ENCODE measurements at regions not wholly inside any gene's neighbourhood (a gene's known extent, or its start where the extent isn't known, plus 50 kb on each side); places are given as distances from the start of the nearest gene placed in this dataset.

DNA sequence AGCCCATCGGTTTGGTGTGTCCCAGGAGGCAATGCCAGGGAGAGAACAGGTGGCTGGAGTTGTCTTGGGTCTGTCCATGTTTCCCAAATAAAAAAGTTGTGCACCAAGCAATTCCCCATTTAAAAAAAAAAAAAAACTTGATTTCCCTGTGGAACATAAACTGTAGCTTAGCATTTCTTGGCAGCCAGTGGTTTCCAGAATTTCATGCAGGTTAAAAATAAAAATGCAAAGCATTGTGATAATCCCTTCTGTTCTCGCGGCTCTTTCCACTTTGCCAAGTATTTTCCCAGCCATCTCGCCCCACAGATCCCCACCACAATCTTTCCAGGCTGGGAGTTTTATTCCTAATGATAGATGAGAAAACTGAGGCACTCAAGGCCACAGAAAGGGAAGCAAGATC lies 51.4 kb upstream of the MSX1 start:
- DNase-seq (ENCODE audit: low spot score), result no peak

DNA sequence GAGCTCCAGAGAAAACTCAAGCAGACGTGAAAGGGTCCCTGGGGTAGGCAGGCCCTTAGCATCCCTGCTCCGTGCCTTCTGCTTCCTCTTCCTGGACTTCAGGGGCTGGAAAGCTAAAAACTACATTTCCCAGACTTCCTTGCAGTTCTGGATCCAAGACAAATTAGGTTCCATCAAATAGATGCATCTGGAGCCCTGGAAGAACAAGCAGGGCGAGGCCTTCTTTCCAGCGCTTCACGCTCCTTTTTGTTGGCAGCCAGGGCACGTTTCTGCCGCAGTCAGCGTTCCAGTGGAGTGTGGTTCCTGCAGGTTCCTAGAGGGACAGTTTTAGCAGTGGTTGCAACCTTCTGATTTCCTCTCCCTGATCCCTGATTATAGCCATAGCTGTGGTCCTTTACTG lies 53.6 kb upstream of the MSX1 start:
- no peak for DNase-seq (ENCODE audit: low spot score)

DNA sequence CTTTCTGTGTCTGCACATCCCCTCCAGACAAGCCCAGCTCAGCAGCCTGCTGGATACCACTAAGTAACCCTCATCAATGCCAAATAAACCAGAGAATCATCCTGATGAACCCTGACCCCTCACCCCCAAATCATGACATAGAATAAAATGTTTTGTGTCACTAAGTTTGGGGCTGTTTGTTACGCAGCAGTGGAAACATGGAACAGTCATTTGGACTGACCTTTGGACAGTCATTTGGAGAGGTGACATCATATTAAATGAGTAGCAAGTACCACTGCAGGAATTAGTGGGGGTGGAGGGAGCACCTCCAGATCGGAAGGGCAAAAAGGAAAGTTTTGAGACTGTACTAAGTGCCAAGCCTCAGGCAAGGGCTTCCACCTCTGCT lies 55.6 kb upstream of the MSX1 start:
- no peak for DNase-seq (ENCODE audit: low spot score)

DNA sequence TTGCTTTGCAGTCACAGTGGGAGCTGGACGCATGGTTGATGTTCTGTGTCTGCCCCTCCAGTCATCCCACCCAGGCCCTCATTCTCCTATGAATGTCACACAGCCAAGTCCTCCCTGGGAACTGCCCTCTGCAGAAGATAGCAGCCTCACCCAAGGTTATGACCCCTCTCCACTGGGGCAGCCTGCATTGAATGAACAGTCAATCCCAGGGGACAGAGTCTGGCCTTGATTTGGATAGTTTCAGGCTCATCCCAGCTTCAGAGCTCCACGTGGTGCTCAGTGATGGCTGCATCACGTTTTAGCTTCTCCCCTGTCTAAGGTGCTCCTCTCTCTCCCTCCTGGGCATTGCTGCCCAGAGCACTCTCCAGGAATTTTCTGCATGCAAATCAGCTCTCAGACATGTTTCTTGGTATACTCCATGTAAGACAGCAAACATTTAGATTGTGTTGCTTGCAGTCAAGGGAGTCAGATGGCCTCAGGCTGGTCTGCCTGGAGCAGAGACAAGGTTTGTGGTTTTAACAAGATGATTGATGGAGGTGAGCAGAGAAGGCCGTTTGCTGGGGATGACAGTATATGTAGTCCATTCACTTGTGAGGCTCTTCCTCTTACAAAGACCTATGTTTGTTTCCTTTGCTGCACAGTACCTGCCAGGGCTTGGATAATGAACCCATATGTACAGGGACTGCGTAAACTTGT lies 56.1 kb upstream of the MSX1 start:
- DNase-seq (ENCODE audit: low spot score), result no peak

DNA sequence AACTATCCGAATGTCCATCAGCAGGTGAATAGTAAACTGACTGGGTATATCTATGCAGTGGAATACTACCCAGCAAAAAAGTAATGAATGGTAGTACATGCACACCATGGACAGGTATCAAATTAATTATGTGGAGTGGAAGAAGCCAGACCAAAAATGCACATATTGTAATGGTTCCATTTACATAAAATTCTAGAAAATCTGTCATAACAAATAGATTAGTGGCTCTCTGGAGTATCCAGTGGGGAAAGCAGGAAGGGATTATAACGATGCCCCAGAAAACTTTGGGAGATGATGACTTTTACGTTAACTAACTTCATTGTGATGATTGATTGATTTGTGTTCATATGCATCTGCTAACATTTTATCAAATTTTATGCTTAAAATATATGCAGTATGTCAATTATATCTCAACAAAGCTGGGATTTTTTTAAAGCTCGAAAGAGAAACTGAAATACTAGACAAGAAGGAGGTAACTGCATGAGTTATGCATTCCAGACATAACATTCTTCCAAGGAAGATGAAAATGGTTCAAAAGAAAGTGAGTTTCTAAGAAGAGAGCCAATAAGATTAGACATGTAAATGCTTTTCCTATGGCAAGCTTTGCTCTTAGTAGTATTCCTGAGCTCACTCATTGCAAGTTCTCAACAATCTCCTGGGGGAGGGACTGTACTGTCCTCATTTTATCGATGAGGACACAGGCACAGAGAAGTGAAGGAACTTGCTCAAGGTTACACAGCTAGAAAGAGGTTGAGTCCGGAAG lies 58.6 kb upstream of the MSX1 start:
- DNase-seq (ENCODE audit: low spot score), result no peak

DNA sequence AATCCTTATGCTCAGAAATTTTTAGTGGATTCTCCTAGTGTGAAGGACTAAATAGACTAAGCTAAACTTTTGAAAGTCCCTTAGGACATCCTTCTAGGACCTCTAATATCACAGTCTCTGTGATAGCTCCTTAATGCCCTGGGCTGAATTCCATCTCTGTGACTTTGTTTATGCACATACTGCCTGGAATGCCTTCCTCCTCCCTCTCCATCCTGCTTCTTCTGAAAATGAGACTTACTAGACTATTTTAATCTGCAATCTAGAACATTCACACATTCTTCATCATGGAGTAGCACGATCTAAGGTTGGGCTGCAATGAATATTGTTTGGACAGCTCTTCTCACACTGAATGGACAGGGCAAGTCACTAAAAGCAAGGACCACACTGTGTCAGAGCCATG lies 65.0 kb upstream of the MSX1 start:
- no peak for DNase-seq (ENCODE audit: low spot score)

DNA sequence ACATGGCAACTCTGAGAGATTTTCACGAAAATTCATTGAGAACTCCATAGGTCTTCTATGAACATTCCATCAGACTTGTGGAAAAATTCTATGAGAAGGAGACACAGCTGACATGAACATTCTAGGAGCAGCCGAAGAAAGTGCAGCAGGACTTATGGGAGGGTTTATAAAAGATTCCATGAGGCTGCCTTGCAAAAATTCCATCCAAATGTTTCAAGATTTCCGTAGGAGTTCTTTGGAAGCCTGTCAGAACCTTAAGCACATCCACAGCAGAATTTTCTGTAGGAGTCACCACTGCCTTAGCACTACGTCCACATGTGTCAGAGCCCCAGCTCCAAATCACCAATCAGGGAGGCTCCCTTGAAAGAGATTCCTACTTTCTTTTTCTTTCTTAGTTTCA lies 67.0 kb upstream of the MSX1 start:
- no peak for DNase-seq (ENCODE audit: low spot score)

DNA sequence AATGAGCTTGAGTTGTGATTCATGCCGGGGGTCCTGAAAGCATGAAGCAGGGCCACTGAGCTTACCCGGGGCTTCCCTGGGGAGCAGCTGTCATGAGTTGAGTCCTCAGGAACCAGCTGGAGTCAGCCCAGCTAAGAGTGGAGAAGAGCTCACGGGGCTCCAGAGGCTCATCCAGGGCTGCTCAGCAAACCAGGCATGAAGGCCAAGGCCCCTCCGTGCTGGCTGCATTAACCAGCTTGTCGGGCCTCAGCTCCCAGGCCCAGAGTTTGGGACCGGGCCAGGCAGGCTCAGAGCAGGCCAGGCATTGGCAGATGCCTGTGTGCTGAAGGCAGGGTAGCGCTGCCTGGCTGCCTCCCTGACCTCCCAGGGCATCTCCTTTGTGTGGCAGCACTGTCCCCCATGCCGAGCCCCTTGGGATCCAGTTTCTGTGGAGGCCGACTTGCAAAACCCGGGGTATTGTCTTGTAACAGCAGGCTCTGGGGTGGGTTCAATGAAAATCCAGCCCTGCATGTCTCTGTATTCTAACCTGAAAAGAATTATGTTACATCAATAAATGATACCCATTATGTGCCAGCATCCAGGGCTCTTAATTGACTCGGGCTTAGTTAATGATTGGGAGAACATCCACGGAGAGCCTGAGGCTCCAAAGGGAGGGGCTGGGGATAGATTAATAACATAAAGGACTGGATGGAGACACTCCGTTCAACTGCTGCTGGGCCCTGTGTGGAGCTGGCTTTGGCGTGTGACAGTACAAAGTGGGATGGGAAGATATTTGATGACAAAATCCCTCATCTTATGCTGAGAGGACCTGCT lies 68.0 kb upstream of the MSX1 start:
- DNase-seq (ENCODE audit: low spot score), result peak; percentile 12

DNA sequence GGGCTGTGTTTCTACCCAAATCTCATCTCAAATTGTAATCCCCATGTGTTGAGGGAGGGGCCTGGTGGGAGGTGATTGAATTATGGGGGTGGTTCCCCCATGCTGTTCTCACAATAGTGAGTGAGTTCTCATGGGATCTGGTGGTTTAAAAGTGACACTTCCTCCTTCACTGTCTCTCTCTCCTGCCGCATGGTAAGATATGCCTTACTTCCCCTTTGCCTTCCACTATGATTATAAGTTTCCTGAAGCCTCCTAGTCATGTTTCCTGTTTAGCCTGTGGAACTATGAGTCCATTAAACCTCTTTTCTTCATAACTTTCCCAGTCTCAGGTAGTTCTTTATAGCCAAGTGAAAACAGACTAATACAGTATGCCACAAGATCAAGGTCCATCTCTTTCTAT lies 70.0 kb upstream of the MSX1 start:
- DNase-seq (ENCODE audit: low spot score), result no peak

DNA sequence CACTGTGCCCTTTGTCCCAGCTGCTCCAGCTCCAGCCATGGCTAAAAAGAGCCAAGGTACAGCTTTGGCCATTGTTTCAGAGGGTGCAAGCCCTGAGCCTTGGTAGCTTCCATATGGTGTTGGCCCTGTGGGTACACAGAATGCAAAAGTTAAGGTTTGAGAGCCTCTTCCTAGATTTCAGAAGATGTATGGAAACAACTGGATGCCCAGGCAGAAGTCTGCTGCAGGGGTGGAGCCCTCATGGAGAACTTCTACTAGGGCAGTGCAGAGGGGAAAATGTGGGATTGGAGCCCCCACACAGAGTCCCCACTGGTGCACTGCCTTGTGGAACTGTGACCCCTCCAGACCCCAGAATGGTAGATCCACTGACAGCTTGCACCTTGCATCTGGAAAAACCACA lies 70.9 kb upstream of the MSX1 start:
- no peak for DNase-seq (ENCODE audit: low spot score)

DNA sequence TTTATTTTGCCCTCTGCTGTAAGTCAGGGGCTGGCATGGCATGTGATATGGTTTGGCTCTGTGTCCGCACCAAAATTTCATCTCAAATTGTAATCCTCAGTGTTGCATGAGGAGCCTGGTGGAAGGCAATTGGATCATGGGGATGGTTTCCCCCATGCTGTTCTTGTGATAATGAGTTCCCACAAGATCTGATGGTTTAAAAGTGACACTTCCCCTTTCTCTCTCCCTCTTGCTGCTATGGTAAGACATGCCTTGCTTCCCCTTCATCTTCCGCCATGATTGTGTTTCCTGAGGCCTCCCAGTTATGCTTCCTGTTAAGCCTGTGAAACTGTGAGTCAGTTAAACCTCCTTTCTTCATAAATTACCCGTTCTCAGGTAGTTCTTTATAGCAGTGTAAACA lies 72.0 kb upstream of the MSX1 start:
- no peak for DNase-seq (ENCODE audit: low spot score)

DNA sequence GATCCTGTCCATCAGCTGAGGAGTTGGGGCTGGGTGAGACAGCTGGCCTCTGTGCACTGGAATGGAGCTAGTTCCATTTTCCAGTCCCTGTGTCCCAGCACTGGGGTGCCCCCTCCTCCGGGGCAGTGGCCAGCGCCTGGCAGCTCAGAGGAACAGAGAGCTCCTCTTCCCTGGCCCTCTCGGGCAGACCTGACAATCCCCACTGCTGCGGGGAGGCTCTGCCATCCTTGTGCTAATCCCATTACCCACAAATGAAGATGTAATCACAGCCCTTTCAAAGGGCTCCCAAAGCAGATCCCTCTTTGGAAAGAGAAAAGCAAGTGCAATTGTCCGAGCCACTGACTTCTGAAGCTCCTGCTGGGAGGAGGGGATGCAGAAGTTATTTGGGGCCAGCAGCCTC lies 75.1 kb upstream of the MSX1 start:
- no peak for DNase-seq (ENCODE audit: low spot score)

DNA sequence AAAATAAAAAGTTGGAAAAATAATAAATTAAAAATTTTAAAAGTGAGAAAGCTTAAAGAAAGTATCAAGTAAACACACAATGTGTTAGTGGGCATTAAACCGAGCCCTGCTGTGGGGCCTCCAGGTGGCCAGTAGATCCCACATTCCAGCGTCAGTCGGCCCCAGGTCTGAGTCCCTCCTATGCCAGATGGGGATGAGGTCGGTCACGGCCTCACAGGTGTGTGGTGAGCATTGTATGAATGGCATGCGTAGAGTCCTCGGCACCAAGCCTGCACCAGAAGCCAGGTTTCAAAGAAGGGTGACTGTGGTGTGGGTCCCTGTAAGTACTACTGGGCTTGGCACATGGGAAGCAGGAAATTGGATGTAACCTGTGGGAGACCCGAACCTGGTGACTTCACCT lies 75.6 kb upstream of the MSX1 start:
- no peak for DNase-seq (ENCODE audit: low spot score)

DNA sequence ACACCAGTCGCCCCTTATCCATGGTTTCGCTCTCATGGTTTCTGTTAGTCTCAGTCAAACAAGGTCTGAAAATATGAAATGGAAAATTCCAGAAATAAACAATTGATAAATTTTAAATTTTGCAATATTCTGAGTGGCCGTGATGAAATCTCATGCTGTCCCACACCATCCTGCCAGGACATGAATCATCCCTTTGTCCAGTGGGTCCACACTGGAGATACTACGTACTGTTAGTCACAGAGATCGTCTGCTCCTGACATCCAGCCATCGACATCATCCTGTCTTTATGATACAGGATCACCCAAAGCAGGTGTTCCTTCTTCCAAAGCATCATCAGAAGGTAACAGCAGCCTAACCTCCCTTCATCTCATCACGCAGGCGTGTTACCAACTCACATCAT lies 76.5 kb upstream of the MSX1 start:
- peak; percentile 14 for DNase-seq (ENCODE audit: low spot score)

DNA sequence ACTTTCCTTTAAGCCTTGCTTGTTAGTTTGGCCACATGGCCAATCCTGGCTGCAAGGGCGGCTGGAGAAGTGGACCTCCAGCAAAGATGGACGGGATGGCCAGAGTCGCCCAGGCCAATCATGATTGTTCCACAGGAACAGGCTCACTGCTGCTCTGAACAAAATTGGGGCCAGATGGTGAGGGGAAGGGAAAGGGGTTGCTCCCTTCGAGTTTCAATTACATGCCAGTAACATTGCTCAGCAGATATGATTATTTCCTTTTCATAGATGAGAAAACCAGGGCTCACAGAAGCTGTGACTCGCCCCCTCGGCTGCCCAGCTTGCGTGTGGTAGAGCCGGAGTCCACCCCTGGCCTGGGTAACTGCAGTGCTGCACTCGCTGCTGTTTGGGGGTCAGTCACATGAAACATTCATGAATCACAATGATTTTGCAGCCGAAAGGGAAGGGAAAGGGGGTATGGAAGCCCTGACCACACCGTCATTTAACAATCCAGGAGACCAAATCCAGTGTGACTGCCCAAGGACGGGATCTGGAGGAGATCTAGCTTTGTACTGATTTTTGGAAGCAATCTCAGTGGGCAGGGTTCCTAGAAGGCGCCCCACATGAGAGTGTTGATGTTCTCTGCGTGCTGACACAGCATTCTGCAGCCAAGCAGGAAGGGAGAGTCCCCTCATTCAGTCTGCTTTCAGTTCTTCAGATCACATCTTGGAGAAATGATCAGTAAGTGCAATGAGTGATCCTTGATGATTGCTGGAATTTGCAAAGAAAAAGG lies 77.3 kb upstream of the MSX1 start:
- no peak for DNase-seq (ENCODE audit: low spot score)

DNA sequence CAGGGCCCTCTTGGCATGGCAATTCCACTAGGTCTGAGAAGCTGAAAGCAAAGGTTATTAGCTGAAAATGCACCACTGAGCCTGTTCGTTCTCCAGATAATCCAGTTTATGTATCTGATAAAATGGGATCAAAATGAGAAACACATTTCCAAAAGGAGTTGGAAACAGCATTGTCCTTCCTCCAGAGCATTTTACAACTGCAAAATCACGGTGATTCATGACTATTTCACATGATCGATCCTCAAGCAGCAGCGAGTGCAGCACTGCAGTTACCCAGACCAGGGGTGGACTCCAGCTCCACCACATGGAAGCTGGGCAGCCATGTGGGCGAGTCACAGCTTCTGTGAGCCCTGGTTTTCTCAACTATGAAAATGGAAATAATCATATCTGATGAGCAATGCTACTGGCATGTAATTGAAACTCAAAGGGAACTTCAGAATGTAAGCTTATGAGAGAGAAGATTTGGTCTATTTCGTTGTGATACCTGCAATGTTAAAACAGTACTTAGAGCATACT lies 78.7 kb upstream of the MSX1 start:
- DNase-seq (ENCODE audit: low spot score), result no peak

DNA sequence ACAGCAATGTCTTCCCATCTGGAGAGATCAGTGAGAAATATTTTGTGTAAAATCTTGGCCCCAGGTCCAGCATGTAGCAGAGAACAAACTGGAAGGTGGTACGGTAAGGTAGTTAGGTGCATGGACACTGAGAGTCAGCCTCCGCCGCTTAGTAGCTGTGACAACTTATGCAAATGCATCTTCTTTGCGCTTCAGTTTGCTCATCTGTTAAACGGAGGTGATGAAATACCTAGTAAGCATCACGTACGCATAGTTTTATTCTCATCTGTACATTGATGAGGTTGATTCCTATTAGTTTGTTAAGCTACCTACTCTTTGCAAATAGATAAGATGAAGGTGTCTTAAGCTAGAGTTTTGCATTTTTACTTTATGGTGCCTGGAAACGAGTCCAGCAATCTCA lies 80.0 kb upstream of the MSX1 start:
- no peak for DNase-seq (ENCODE audit: low spot score)

DNA sequence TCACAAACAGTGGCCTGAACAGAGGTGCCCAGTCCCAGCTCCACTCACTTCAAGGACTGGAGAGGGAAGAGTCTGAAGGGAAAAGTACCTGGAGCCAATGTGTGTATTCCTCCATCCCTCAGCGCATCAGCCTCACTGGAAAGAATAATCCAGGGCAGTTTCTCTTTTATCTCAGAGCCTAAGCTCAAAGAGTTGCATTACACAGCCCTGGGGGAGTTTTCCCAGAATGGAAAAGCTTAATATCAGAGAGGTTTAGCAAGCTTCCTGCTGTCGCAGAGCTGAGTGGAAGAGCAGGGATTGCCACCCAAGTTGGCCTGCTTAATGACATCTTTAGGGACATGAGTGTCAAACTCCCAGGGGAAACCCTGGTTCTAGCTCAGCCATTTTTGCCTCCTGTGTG lies 80.4 kb upstream of the MSX1 start:
- DNase-seq (ENCODE audit: low spot score), result no peak

DNA sequence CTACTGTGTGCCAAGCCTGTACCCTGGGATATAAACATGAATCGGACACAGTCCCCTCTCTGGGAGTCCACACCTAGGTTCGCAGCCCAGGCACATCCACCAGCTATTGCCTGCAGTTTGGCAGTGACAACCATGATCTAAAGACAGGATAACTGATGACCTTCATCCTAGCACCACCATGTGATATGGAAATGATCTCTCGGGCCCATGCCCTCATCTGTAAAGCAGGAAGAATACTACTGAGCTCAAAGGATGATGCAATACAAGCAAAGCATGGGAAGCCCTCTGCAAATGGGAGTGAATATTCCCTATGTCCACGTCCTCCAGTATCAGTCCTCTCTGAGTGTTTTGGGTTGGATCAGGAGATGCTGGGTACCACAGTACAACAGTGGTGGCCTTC lies 80.9 kb upstream of the MSX1 start:
- no peak for DNase-seq (ENCODE audit: low spot score)

DNA sequence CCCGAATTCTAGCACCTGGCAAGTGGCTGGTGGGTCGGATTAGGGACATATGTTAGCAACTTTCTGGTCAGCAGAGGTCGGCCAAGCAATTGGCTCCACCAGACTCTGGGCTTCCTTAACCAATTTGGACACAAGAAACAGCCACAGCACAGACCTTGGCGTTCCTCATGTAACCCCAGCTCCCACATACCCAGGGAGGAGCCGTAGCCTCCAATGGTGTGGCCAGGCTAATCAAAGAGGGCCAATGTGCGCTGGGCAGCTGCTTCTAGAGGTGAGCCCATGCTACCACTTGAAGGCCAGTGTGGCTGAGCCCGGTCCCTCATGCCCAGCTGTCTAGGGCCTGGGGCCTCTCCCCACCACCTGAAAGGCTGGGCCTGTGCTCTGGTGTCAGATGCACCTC lies 82.5 kb upstream of the MSX1 start:
- DNase-seq (ENCODE audit: low spot score), result no peak

DNA sequence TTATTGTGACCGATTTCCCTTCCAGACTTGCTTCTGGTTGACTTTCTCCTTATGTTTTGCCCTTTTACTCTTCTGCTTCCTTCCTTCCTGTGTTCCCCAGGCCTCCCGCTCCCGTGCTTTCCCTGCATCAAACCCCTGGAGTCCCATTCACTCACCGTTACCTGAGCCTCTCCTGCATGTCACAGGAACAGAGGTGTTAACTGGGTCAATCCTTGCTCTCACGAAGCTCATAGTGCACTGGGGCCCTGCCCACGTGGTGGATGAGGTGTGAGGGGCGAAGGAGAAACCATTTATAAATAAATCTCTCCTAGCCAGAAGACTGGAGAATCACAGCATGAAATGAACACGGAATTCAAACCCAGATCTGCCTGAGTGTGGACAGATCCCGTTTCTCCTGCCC lies 83.1 kb upstream of the MSX1 start:
- no peak for DNase-seq (ENCODE audit: low spot score)

DNA sequence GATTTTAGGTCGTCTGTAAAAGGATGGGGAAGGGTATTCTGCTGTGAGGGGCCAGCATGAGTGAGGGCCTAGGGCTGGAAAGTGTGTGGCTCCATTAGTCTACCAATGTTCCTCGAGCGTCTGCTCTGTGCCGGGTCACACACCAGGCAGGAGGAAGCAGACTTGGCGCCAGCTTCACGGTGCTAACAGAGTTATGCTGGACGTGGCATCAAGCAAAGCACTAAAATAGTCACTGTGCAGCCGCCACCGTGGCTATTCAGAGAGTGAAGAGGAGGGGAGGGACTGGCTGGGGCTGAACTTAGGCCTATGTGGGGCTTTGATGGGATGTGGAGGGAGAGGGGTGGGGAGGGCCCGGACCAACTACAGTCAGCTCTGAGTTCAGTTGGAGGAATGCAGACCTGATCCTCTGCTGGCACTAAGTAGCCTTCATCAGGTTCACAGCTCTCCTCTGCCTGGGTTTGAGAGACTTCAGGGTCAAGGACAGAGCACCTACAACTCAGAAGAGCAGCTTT lies 83.9 kb upstream of the MSX1 start:
- DNase-seq (ENCODE audit: low spot score), result no peak
